MG63 (cell line): ENCODE measurements at regions not wholly inside any gene's neighbourhood (a gene's known extent, or its start where the extent isn't known, plus 50 kb on each side); places are given as distances from the start of the nearest gene placed in this dataset.

Experiments
- DNase-seq: peaks from one replicate; pipeline ENCODE4 v3.0.0-alpha.2; 2020
- H3K27me3 ChIP-seq: fragments of 250-450 bp; sonication (Bioruptor Pico); 2 replicates; pipeline ENCODE4 v1.5.1; 2020; ENCODE audit warnings: mild to moderate bottlenecking, moderate library complexity
- H3K36me3 ChIP-seq: fragments of 250-450 bp; sonication (Bioruptor Pico); 2 replicates; pipeline ENCODE4 v1.5.1; 2020; ENCODE audit warnings: mild to moderate bottlenecking, moderate library complexity
- H3K4me3 ChIP-seq: fragments of 250-450 bp; sonication (Bioruptor Pico); 2 replicates; pipeline ENCODE4 v1.5.1; 2020; ENCODE audit warnings: mild to moderate bottlenecking, moderate library complexity
- H3K9me3 ChIP-seq: fragments of 250-450 bp; sonication (Bioruptor Pico); 2 replicates; pipeline ENCODE4 v1.5.1; 2020; ENCODE audit warnings: mild to moderate bottlenecking, moderate library complexity

- Histone ChIP-seq H3K4me3 (no peak overlapping the region), H3K36me3 (no peaks in the 10 kb centered on the region), H3K9me3 (no peaks in the 10 kb centered on the region), H3K27me3 (no peaks in the 10 kb centered on the region)
- no peak for DNase-seq
These were observed 115.0 kb downstream of the SCP2D1 start for GRCh38 chr20:18928626-18929025.

GRCh38 chr20:18929800-18930199 lies 116.2 kb downstream of the SCP2D1 start:
- no peaks in the 10 kb centered on the region for H3K9me3 ChIP-seq
- no peak for DNase-seq
- H3K4me3 ChIP-seq = no peak overlapping the region
- H3K27me3 ChIP-seq = no peaks in the 10 kb centered on the region
- no peaks in the 10 kb centered on the region for H3K36me3 ChIP-seq

DNA sequence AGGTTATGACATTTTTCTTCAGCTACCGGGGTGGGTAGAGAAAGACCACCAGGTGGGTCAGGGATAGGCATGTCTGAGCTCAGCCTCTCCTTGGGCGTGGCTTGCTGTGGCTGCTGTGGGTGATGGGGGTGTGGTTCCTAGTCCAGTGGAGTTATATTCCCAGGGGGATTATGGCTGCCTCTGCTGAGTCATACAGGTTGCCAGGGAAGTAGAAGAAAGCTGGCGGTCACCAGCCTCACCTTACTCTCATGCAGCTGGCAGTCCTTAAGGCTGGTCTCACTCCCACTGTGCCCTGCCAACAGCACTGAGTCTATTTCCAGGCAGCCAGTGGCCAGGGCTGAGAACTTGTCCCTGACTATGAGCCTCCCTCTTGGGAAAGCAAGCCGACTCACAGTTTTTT lies 130.0 kb downstream of the SCP2D1 start:
- no peaks in the 10 kb centered on the region for H3K36me3 ChIP-seq
- DNase-seq = no peak
- no peaks in the 10 kb centered on the region for H3K9me3 ChIP-seq
- no peak overlapping the region for H3K4me3 ChIP-seq
- H3K27me3 ChIP-seq = no peaks in the 10 kb centered on the region

- DNase-seq = no peak
- no peaks in the 10 kb centered on the region for H3K36me3 ChIP-seq
- H3K27me3 ChIP-seq = no peaks in the 10 kb centered on the region
- no peaks in the 10 kb centered on the region for H3K9me3 ChIP-seq
- no peak overlapping the region for H3K4me3 ChIP-seq
These were observed 143.3 kb downstream of the SCP2D1 start for GRCh38 chr20:18956890-18957289.

- Histone ChIP-seq H3K36me3 (no peaks in the 10 kb centered on the region), H3K27me3 (no peaks in the 10 kb centered on the region), H3K9me3 (no peaks in the 10 kb centered on the region), H3K4me3 (no peak overlapping the region)
- DNase-seq = no peak
These were observed 143.7 kb downstream of the SCP2D1 start for GRCh38 chr20:18957328-18957727.

DNA sequence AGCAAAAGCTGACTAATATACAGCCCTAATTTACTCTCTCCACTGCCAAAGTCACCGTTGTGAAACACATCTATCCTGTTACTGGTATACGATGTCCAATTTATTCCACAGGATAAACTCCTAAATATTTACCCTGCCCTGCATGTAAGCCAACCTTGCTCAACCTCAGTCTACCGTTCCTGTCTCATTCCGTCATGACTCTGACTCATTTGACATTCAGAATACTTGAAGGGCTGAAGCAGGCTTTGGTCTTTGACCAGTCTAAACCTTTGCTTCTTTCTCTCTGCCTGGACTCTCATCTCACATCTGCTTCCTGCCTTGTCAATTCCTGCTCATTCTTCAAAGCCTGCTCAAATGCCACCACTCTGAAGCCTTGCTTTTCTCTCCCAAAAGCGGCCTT lies 157.5 kb downstream of the SCP2D1 start:
- Histone ChIP-seq H3K9me3 (no peaks in the 10 kb centered on the region), H3K4me3 (no peak overlapping the region), H3K36me3 (no peaks in the 10 kb centered on the region), H3K27me3 (no peaks in the 10 kb centered on the region)
- DNase-seq = no peak

DNA sequence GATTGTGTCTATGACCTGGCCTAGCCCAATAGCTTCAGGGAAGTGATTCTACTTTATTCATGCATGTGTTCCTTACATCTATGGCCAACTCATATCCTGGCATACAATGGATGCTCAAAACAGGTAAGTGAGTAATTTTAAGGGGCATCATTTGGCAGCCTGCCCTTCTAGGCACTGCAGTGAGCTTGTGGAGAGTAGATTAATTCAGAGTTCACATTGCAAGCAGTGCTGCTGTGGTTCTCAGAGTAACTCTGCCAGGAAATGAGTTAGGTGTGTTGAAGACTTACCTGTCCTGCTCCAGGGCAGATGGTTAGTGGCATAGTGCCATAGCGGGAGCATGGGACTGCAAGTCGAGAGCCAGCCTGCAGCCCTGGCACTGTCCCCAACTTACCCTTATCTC lies 158.0 kb downstream of the SCP2D1 start:
- H3K36me3 ChIP-seq = no peaks in the 10 kb centered on the region
- H3K9me3 ChIP-seq = no peaks in the 10 kb centered on the region
- H3K27me3 ChIP-seq = no peaks in the 10 kb centered on the region
- H3K4me3 ChIP-seq = no peak overlapping the region
- DNase-seq = no peak

- Histone ChIP-seq H3K36me3 (no peaks in the 10 kb centered on the region), H3K27me3 (no peaks in the 10 kb centered on the region), H3K4me3 (no peak overlapping the region), H3K9me3 (no peaks in the 10 kb centered on the region)
- no peak for DNase-seq
These were observed 158.8 kb downstream of the SCP2D1 start for GRCh38 chr20:18972251-18972876.

DNA sequence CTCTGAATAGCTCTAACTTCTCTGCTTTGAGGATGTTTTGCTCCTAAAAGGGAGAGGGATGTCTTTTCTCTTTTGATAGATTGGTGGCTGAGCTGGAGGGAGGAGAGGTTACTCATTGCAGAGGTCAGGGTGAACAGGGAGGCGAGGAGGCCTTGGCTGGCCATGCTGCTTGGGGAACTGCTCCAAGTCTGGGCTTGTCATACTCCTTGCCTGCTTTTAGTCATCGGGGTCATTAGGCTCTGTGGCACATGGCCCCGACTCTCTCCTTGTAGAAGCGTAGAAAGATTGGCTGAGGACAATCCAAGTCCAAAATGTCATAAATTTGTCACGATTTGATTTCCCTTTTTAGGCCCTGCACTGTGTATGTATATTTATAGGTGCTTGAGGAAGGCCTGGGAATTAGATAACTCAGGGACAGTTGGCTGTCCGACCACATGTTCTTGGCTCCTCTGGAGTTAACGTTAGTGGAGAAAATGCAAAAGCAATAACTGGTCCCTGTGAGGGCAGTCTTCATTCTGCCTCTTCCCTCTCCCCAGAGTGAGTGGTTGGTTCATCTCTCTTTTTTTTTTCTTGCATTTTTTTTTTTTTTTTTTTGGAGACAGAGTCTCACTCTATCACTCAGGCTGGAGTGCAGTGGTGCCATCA lies 160.1 kb downstream of the SCP2D1 start:
- H3K36me3 ChIP-seq = no peaks in the 10 kb centered on the region
- no peak overlapping the region for H3K4me3 ChIP-seq
- no peaks in the 10 kb centered on the region for H3K9me3 ChIP-seq
- H3K27me3 ChIP-seq = no peaks in the 10 kb centered on the region
- peak; percentile 22 for DNase-seq

DNA sequence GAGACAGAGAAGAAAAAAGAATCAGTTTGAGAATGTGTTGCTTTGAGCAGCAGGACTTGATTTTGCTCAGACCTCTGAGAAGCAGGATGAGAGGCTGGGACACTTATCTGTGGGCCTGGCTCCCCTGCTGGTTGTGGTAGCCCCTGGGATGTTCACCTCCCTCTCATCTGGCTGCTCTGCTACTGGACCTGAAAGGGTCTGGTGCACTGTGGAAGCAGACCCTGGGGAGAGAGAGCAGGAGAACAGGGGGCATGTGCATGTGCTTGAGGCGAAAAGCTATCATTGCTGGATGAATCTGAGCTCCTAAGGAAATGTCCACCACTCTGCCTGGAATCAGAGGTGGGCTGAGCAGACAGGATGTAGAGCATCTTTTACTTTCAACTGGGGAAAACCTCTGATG lies 161.1 kb downstream of the SCP2D1 start:
- no peak for DNase-seq
- H3K9me3 ChIP-seq = no peaks in the 10 kb centered on the region
- H3K4me3 ChIP-seq = no peak overlapping the region
- H3K36me3 ChIP-seq = no peaks in the 10 kb centered on the region
- H3K27me3 ChIP-seq = no peaks in the 10 kb centered on the region

- no peaks in the 10 kb centered on the region for H3K36me3 ChIP-seq
- no peaks in the 10 kb centered on the region for H3K9me3 ChIP-seq
- no peaks in the 10 kb centered on the region for H3K27me3 ChIP-seq
- no peak overlapping the region for H3K4me3 ChIP-seq
- no peak for DNase-seq
These were observed 163.9 kb downstream of the SCP2D1 start for GRCh38 chr20:18977441-18977840.

DNA sequence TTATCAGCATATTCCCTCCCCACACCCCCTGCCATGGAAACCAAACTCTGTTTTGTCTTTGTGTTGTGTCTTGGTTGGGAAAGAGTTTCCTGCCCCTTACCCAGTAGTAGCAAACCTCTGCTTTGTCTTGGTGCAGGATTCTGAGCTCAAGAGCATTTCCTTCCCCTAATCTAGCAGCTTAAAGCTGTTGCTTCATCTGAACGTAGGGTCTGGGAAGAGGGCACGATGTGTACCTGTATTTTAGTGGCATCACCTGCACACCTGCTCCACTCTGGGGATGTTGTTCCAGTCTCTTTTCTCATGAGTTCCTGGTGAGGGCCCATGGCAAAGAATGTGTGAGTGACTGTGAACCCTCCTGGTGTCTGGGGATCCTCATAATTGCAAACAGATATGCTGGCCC lies 164.7 kb downstream of the SCP2D1 start:
- Histone ChIP-seq H3K36me3 (no peaks in the 10 kb centered on the region), H3K27me3 (no peaks in the 10 kb centered on the region), H3K9me3 (no peaks in the 10 kb centered on the region), H3K4me3 (no peak overlapping the region)
- DNase-seq = no peak

- no peaks in the 10 kb centered on the region for H3K36me3 ChIP-seq
- no peaks in the 10 kb centered on the region for H3K9me3 ChIP-seq
- no peaks in the 10 kb centered on the region for H3K27me3 ChIP-seq
- no peak overlapping the region for H3K4me3 ChIP-seq
- DNase-seq = no peak
These were observed 165.5 kb downstream of the SCP2D1 start for GRCh38 chr20:18979132-18979531.

- Histone ChIP-seq H3K36me3 (no peaks in the 10 kb centered on the region), H3K27me3 (no peaks in the 10 kb centered on the region), H3K9me3 (no peaks in the 10 kb centered on the region), H3K4me3 (no peak overlapping the region)
- DNase-seq = no peak
These were observed 168.5 kb downstream of the SCP2D1 start for GRCh38 chr20:18981962-18982539.

DNA sequence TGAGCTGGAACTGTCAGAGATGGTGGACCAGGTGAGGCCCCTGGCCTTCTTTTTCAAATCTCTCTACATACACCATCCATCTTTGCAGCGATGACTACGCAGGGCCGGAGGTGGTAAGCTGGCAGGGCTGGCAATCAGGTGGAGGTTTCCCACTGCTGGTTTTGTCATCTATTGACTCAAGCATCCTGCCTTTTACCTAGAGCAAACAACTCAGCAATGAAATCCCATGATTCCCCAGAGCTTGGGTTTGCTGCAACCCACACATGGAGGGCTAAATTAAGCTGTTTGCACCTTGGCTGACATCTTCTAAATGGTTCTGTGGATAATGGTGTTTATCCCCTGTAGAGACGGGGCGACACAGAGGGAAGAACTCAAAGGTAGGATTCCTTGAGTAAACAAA lies 170.2 kb downstream of the SCP2D1 start:
- H3K36me3 ChIP-seq = no peaks in the 10 kb centered on the region
- no peak for DNase-seq
- H3K4me3 ChIP-seq = no peak overlapping the region
- H3K9me3 ChIP-seq = no peaks in the 10 kb centered on the region
- H3K27me3 ChIP-seq = no peaks in the 10 kb centered on the region

DNA sequence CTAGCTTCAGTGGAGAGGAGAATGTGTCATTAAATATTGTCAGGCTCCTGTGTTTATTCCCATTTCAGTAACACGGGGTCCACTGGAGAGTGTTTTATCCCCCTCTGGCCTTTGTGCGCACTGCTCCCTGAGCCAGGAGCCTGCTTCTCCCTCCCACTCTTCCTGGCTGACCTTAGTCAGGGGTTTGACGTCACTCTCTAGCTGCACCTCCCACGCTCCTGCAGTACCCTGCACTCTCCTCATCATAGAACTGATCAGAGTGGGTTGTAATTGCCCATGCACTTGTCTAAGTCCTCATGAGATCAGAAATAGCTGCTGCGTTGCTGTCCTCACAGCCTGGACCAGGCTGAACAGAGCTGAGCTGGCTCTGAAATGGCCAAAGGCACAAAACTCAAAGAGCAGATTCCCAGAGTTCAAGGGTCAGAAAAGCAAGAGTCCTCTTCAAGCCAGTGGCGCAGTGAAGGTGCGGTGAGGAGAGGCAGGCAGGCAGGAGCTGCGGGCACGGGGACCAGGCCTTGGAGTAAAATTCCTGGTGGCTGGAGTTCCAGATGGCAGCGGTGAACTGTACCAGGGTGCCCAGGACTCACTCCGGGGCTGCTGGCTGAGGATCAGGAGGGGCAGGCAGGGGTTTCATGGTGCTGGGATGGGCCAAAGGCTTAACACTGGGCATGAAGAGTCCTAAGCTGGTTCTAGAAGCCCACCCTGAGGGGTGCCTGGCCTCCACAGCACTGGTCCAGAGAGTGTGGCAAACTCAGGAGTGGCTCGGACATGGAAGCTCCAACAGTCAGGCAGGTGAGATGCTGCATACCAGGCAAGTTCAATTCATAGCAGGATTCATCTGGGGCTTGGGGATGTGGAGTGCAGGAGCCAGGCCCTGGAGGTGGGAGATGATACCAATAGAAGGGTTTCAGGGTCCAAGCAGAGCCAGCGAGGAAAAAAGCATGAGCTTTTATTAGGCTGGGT lies 170.9 kb downstream of the SCP2D1 start:
- Histone ChIP-seq H3K9me3 (no peaks in the 10 kb centered on the region), H3K36me3 (no peaks in the 10 kb centered on the region), H3K4me3 (no peak overlapping the region), H3K27me3 (no peaks in the 10 kb centered on the region)
- DNase-seq = no peak

- Histone ChIP-seq H3K9me3 (no peaks in the 10 kb centered on the region), H3K27me3 (no peaks in the 10 kb centered on the region), H3K4me3 (no peak overlapping the region), H3K36me3 (no peaks in the 10 kb centered on the region)
- no peak for DNase-seq
These were observed 172.0 kb downstream of the SCP2D1 start for GRCh38 chr20:18985551-18985950.
